ENCODE measurements at regions not wholly inside any gene's neighbourhood (a gene's known extent, or its start where the extent isn't known, plus 50 kb on each side); places are given as distances from the start of the nearest gene placed in this dataset.

- no peaks in the 10 kb centered on the region for H3K4me1 ChIP-seq (replicated peaks in 1 of 2; ENCODE audit: control insufficient read depth in 2 of 2, insufficient read depth in 2 of 2, low read length in 2 of 2)
- H3K27me3 ChIP-seq (ENCODE audit: control insufficient read depth in 2 of 2, insufficient read depth in 2 of 2, low read length in 2 of 2) = no peaks in the 10 kb centered on the region
- H3K36me3 ChIP-seq (ENCODE audit: control insufficient read depth, insufficient read depth, low read length) = no peaks in the 10 kb centered on the region
- no peak overlapping the region for H2AFZ ChIP-seq (ENCODE audit: low read depth, low read length)
- no peak for FAIRE-seq
- H3K9ac ChIP-seq (ENCODE audit: insufficient read depth in 1 of 2, low read depth in 2 of 2, low read length in 2 of 2) = no peak overlapping the region
- intact Hi-C loops (cut with micrococcal nuclease) (no loop called here), in situ Hi-C loops (cut with MboI) (no loop called here)
- H3K4me2 ChIP-seq (ENCODE audit: insufficient read depth, low read length) = no peak overlapping the region
- CTCF ChIA-PET (ENCODE audit: low intra/inter-chr PET ratio) = no interaction called here
- no peaks in the 10 kb centered on the region for H3K79me2 ChIP-seq (ENCODE audit: control insufficient read depth, insufficient read depth, low read length)
- H3K9me3 ChIP-seq (replicated peaks; ENCODE audit: control insufficient read depth, insufficient read depth, low read depth, low read length) = no peaks in the 10 kb centered on the region
- POLR2A ChIA-PET = no interaction called here
- H3K4me3 ChIP-seq = no peak overlapping the region
- no peak for TF ChIP-seq SOX6 (IDR thresholded peaks at IDR 0.05)
- TF ChIP-seq NCOR1 (IDR thresholded peaks at IDR 0.05) = no peak
- no peak for TF ChIP-seq PTTG1 (tag; IDR thresholded peaks at IDR 0.05; ENCODE audit: low read depth)
- no peak for TF ChIP-seq POLR2H (tag; IDR thresholded peaks at IDR 0.05; ENCODE audit: low read depth)
- no peak for TF ChIP-seq CBX2 (IDR thresholded peaks at IDR 0.05; ENCODE audit: insufficient read depth, low read length, poor library complexity, severe bottlenecking)
- 0% methylated on average over 2 of the region's 2 CpGs for WGBS (ENCODE audit: insufficient coverage, low coverage, missing lambda C conversion rate)
- BruUV-seq (replicated peaks) = no TSS peak
- H3K27ac ChIP-seq (ENCODE audit: extremely low read depth, low read depth, low read length) = no peak overlapping the region
- ATAC-seq = no peak
- no peak for DNase-seq (ENCODE audit: extremely low read depth in 1 of 4, low spot score in 3 of 4)
- H3K9me1 ChIP-seq (ENCODE audit: control insufficient read depth, insufficient read depth, low read length) = no peaks in the 10 kb centered on the region
- H4K20me1 ChIP-seq (replicated peaks; ENCODE audit: control insufficient read depth, insufficient read depth, low read length) = no peaks in the 10 kb centered on the region
Measured at GRCh38 chrX:142134533-142134932, 70.6 kb downstream of the MAGEC2 start.

GRCh38 chrX:142096253-142096652, 108.8 kb downstream of the MAGEC2 start:
- ChIA-PET CTCF (ENCODE audit: low intra/inter-chr PET ratio) (no interaction called here), POLR2A (no interaction called here)
- Histone ChIP-seq H2AFZ (ENCODE audit: low read depth, low read length) (no peak overlapping the region), H3K9ac (ENCODE audit: insufficient read depth in 1 of 2, low read depth in 2 of 2, low read length in 2 of 2) (no peak overlapping the region), H3K4me3 (no peak overlapping the region), H3K9me1 (ENCODE audit: control insufficient read depth, insufficient read depth, low read length) (no peaks in the 10 kb centered on the region), H3K27ac (ENCODE audit: extremely low read depth, low read depth, low read length) (no peak overlapping the region), H3K36me3 (ENCODE audit: control insufficient read depth, insufficient read depth, low read length) (no peaks in the 10 kb centered on the region), H4K20me1 (replicated peaks; ENCODE audit: control insufficient read depth, insufficient read depth, low read length) (no peaks in the 10 kb centered on the region), H3K4me1 (replicated peaks in 1 of 2; ENCODE audit: control insufficient read depth in 2 of 2, insufficient read depth in 2 of 2, low read length in 2 of 2) (no peaks in the 10 kb centered on the region), H3K79me2 (ENCODE audit: control insufficient read depth, insufficient read depth, low read length) (no peaks in the 10 kb centered on the region), H3K9me3 (replicated peaks; ENCODE audit: control insufficient read depth, insufficient read depth, low read depth, low read length) (no peaks in the 10 kb centered on the region), H3K4me2 (ENCODE audit: insufficient read depth, low read length) (no peak overlapping the region), H3K27me3 (ENCODE audit: control insufficient read depth in 2 of 2, insufficient read depth in 2 of 2, low read length in 2 of 2) (no peaks in the 10 kb centered on the region)
- no peak for DNase-seq (ENCODE audit: extremely low read depth in 1 of 4, low spot score in 3 of 4)
- BruUV-seq (replicated peaks) = no TSS peak
- in situ Hi-C loops (cut with MboI) = no loop called here
- intact Hi-C loops (cut with micrococcal nuclease) = no loop called here
- ATAC-seq = no peak
- FAIRE-seq = no peak
- 0% methylated on average over 1 of the region's 1 CpG for WGBS (ENCODE audit: insufficient coverage, low coverage, missing lambda C conversion rate)
- TF ChIP-seq TBL1XR1 (IDR thresholded peaks at IDR 0.05; ENCODE audit: low read length in 2 of 2) = no peak
- TF ChIP-seq HINFP (tag; conservative IDR thresholded peaks at IDR 0.05; ENCODE audit: low read depth) = no peak
- TF ChIP-seq IRF1 (CRISPR knock-in tag; IDR thresholded peaks at IDR 0.05; ENCODE audit: borderline replicate concordance) = no peak
- no peak for TF ChIP-seq CHD1 (IDR thresholded peaks at IDR 0.05; ENCODE audit: low read length)
- TF ChIP-seq, protein P1, sequence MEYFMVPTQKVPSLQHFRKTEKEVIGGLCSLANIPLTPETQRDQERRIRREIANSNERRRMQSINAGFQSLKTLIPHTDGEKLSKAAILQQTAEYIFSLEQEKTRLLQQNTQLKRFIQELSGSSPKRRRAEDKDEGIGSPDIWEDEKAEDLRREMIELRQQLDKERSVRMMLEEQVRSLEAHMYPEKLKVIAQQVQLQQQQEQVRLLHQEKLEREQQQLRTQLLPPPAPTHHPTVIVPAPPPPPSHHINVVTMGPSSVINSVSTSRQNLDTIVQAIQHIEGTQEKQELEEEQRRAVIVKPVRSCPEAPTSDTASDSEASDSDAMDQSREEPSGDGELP (CRISPR knock-in tag; IDR thresholded peaks at IDR 0.05; ENCODE audit: borderline replicate concordance) = no peak
- no peak for TF ChIP-seq PPARD (CRISPR knock-in tag; IDR thresholded peaks at IDR 0.05)
- TF ChIP-seq ELK3 (CRISPR knock-in tag; IDR thresholded peaks at IDR 0.05) = no peak
- no peak for TF ChIP-seq ZNF165 (CRISPR knock-in tag; IDR thresholded peaks at IDR 0.05; ENCODE audit: borderline replicate concordance)

Measured in K562 (cell line).